Activated naive CD8-positive, alpha-beta T cell treated with anti-CD3 and anti-CD28 coated beads, Interleukin-2, amount 50 U/mL, for 24 hours (primary cell): ENCODE measurements at regions not wholly inside any gene's neighbourhood (a gene's known extent, or its start where the extent isn't known, plus 50 kb on each side); places are given as distances from the start of the nearest gene placed in this dataset.
A peak's percentile ranks its signal among the peaks of the same experiment; 100 is the strongest.

Source experiments
- ATAC-seq: fragments of 150-1000 bp; cut with Tn5 transposase; one replicate; pipeline ENCODE4 v1.10.0; 2021
- DNase-seq: peaks from one replicate; pipeline ENCODE4 v3.0.0; 2021
- H3K27ac Mint-ChIP-seq: one replicate; pipeline ENCODE4 v1.8.0; 2021; ENCODE audit warnings: mild to moderate bottlenecking, mixed read lengths
- H3K27me3 Mint-ChIP-seq: one replicate; pipeline ENCODE4 v1.8.0; 2021; ENCODE audit warnings: mixed read lengths
- H3K36me3 Mint-ChIP-seq: one replicate; pipeline ENCODE4 v1.8.0; 2021; ENCODE audit warnings: low read depth, mixed read lengths
- H3K4me1 Mint-ChIP-seq: one replicate; pipeline ENCODE4 v1.8.0; 2021; ENCODE audit warnings: mixed read lengths
- H3K4me3 Mint-ChIP-seq: one replicate; pipeline ENCODE4 v1.8.0; 2021; ENCODE audit warnings: mild to moderate bottlenecking, moderate library complexity, mixed read lengths
- H3K9me3 Mint-ChIP-seq: one replicate; pipeline ENCODE4 v1.8.0; 2021; ENCODE audit warnings: mixed read lengths

GRCh38 chr16:11448796-11449416, 103.6 kb downstream of the RMI2 start:
- Mint-ChIP-seq H3K9me3 (no peaks in the 10 kb centered on the region), H3K4me3 (no peak overlapping the region), H3K4me1 (no peaks in the 10 kb centered on the region), H3K27ac (no peak overlapping the region), H3K27me3 (no peaks in the 10 kb centered on the region), H3K36me3 (no peaks in the 10 kb centered on the region)
- DNase-seq (no peak), ATAC-seq (no peak)

- H3K4me3 Mint-ChIP-seq: no peak overlapping the region
- DNase-seq: no peak
- H3K27ac Mint-ChIP-seq: no peak overlapping the region
- no peaks in the 10 kb centered on the region for H3K27me3 Mint-ChIP-seq
- ATAC-seq: no peak
- no peaks in the 10 kb centered on the region for H3K4me1 Mint-ChIP-seq
- H3K36me3 Mint-ChIP-seq: no peaks in the 10 kb centered on the region
- H3K9me3 Mint-ChIP-seq: no peaks in the 10 kb centered on the region
Observed at GRCh38 chr16:11449716-11450115, 104.5 kb downstream of the RMI2 start.

GRCh38 chr16:11450136-11450535, 104.9 kb downstream of the RMI2 start:
- DNase-seq: no peak
- Mint-ChIP-seq H3K4me1 (no peaks in the 10 kb centered on the region), H3K36me3 (no peaks in the 10 kb centered on the region), H3K4me3 (no peak overlapping the region), H3K27me3 (no peaks in the 10 kb centered on the region), H3K9me3 (no peaks in the 10 kb centered on the region), H3K27ac (no peak overlapping the region)
- no peak for ATAC-seq

- no peaks in the 10 kb centered on the region for H3K4me1 Mint-ChIP-seq
- no peak overlapping the region for H3K27ac Mint-ChIP-seq
- H3K4me3 Mint-ChIP-seq: no peak overlapping the region
- no peak for DNase-seq
- no peak for ATAC-seq
- no peaks in the 10 kb centered on the region for H3K36me3 Mint-ChIP-seq
- H3K27me3 Mint-ChIP-seq: no peaks in the 10 kb centered on the region
- H3K9me3 Mint-ChIP-seq: no peaks in the 10 kb centered on the region
Observed at GRCh38 chr16:11452298-11452697, 107.0 kb downstream of the RMI2 start.

- Mint-ChIP-seq H3K36me3 (no peaks in the 10 kb centered on the region), H3K27ac (no peak overlapping the region), H3K4me3 (no peak overlapping the region), H3K4me1 (no peaks in the 10 kb centered on the region), H3K9me3 (no peaks in the 10 kb centered on the region), H3K27me3 (no peaks in the 10 kb centered on the region)
- ATAC-seq (no peak), DNase-seq (no peak)
Observed at GRCh38 chr16:11452746-11453389, 107.6 kb downstream of the RMI2 start.

- Mint-ChIP-seq H3K27me3 (no peaks in the 10 kb centered on the region), H3K9me3 (no peaks in the 10 kb centered on the region), H3K4me1 (no peaks in the 10 kb centered on the region), H3K36me3 (no peaks in the 10 kb centered on the region), H3K4me3 (no peak overlapping the region), H3K27ac (no peak overlapping the region)
- no peak for DNase-seq
- no peak for ATAC-seq
Observed at GRCh38 chr16:11456741-11457140, 111.5 kb downstream of the RMI2 start.

- no peak overlapping the region for H3K27ac Mint-ChIP-seq
- no peaks in the 10 kb centered on the region for H3K27me3 Mint-ChIP-seq
- no peak for DNase-seq
- H3K4me1 Mint-ChIP-seq: no peaks in the 10 kb centered on the region
- no peak for ATAC-seq
- no peaks in the 10 kb centered on the region for H3K36me3 Mint-ChIP-seq
- H3K9me3 Mint-ChIP-seq: no peaks in the 10 kb centered on the region
- H3K4me3 Mint-ChIP-seq: no peak overlapping the region
Observed at GRCh38 chr16:11459722-11460121, 114.5 kb downstream of the RMI2 start.

GRCh38 chr16:11460820-11461594, 115.7 kb downstream of the RMI2 start:
- H3K27me3 Mint-ChIP-seq: no peaks in the 10 kb centered on the region
- DNase-seq: no peak
- no peaks in the 10 kb centered on the region for H3K36me3 Mint-ChIP-seq
- H3K4me3 Mint-ChIP-seq: no peak overlapping the region
- no peaks in the 10 kb centered on the region for H3K4me1 Mint-ChIP-seq
- no peaks in the 10 kb centered on the region for H3K9me3 Mint-ChIP-seq
- no peak overlapping the region for H3K27ac Mint-ChIP-seq
- peak; percentile 24 for ATAC-seq

- Mint-ChIP-seq H3K27ac (no peak overlapping the region), H3K4me1 (no peaks in the 10 kb centered on the region), H3K27me3 (no peaks in the 10 kb centered on the region), H3K9me3 (no peaks in the 10 kb centered on the region), H3K4me3 (no peak overlapping the region), H3K36me3 (no peaks in the 10 kb centered on the region)
- no peak for DNase-seq
- ATAC-seq: no peak
Observed at GRCh38 chr16:11461595-11461990, 116.3 kb downstream of the RMI2 start.

- no peaks in the 10 kb centered on the region for H3K27me3 Mint-ChIP-seq
- no peak overlapping the region for H3K27ac Mint-ChIP-seq
Observed at GRCh38 chr16:11462036-11462435, 116.8 kb downstream of the RMI2 start.

GRCh38 chr16:11462861-11463260, 117.6 kb downstream of the RMI2 start:
- no peak overlapping the region for H3K4me3 Mint-ChIP-seq
- DNase-seq (no peak), ATAC-seq (no peak)
- H3K27me3 Mint-ChIP-seq: no peaks in the 10 kb centered on the region
- H3K4me1 Mint-ChIP-seq: no peaks in the 10 kb centered on the region
- H3K9me3 Mint-ChIP-seq: no peaks in the 10 kb centered on the region
- no peaks in the 10 kb centered on the region for H3K36me3 Mint-ChIP-seq
- H3K27ac Mint-ChIP-seq: no peak overlapping the region

More at GRCh38 chr16:11462036-11462435, 116.8 kb downstream of the RMI2 start:
- no peak for DNase-seq
- Mint-ChIP-seq H3K9me3 (no peaks in the 10 kb centered on the region), H3K36me3 (no peaks in the 10 kb centered on the region), H3K4me3 (no peak overlapping the region), H3K4me1 (no peaks in the 10 kb centered on the region)
- no peak for ATAC-seq

- Mint-ChIP-seq H3K27me3 (no peaks in the 10 kb centered on the region), H3K9me3 (no peaks in the 10 kb centered on the region), H3K36me3 (no peaks in the 10 kb centered on the region), H3K27ac (no peak overlapping the region), H3K4me1 (no peaks in the 10 kb centered on the region), H3K4me3 (no peak overlapping the region)
- DNase-seq (no peak), ATAC-seq (no peak)
Observed at GRCh38 chr16:11464241-11464640, 119.0 kb downstream of the RMI2 start.

GRCh38 chr16:11465675-11466074, 120.4 kb downstream of the RMI2 start:
- Mint-ChIP-seq H3K27ac (no peak overlapping the region), H3K36me3 (no peaks in the 10 kb centered on the region), H3K27me3 (no peaks in the 10 kb centered on the region), H3K9me3 (no peaks in the 10 kb centered on the region), H3K4me1 (no peaks in the 10 kb centered on the region), H3K4me3 (no peak overlapping the region)
- no peak for ATAC-seq
- no peak for DNase-seq

GRCh38 chr16:11470676-11471415, 115.9 kb downstream of the LITAF start:
- no peak overlapping the region for H3K4me3 Mint-ChIP-seq
- H3K36me3 Mint-ChIP-seq: no peaks in the 10 kb centered on the region
- no peaks in the 10 kb centered on the region for H3K27me3 Mint-ChIP-seq
- no peak for DNase-seq
- no peak for ATAC-seq
- no peaks in the 10 kb centered on the region for H3K4me1 Mint-ChIP-seq
- no peak overlapping the region for H3K27ac Mint-ChIP-seq
- H3K9me3 Mint-ChIP-seq: no peaks in the 10 kb centered on the region

GRCh38 chr16:11471548-11471947, 115.2 kb downstream of the LITAF start:
- DNase-seq (no peak), ATAC-seq (no peak)
- Mint-ChIP-seq H3K27me3 (no peaks in the 10 kb centered on the region), H3K4me3 (no peak overlapping the region), H3K27ac (no peak overlapping the region), H3K4me1 (no peaks in the 10 kb centered on the region), H3K9me3 (no peaks in the 10 kb centered on the region), H3K36me3 (no peaks in the 10 kb centered on the region)
